Parathyroid adenoma (tissue), 2 donors: ENCODE measurements at regions not wholly inside any gene's neighbourhood (a gene's known extent, or its start where the extent isn't known, plus 50 kb on each side); places are given as distances from the start of the nearest gene placed in this dataset.
A peak's percentile ranks its signal among the peaks of the same experiment; 100 is the strongest.
"Not testable (repeated sequence)": the region's sequence is repeated elsewhere in the genome, so short reads cannot be mapped to it uniquely, and the experiment has no call there.

Experiments
- H2AFZ ChIP-seq: fragments of 300-600 bp; sonication (generic); one replicate; pipeline ENCODE4 v1.7.0; 2017; ENCODE audit warnings: antibody characterized with exemption, mild to moderate bottlenecking
- H3K27ac ChIP-seq: fragments of 300-600 bp; sonication (generic); one replicate; pipeline ENCODE4 v1.7.0; 2017
- H3K27me3 ChIP-seq: fragments of 300-600 bp; sonication (generic); one replicate; pipeline ENCODE4 v1.7.0; 2017; ENCODE audit warnings: low read length; ENCODE audit not compliant: control insufficient read depth, insufficient read depth
- H3K36me3 ChIP-seq: fragments of 300-600 bp; sonication (generic); one replicate; pipeline ENCODE4 v1.7.0; 2017; ENCODE audit warnings: low read length; ENCODE audit not compliant: control insufficient read depth, insufficient read depth
- H3K4me1 ChIP-seq: fragments of 300-600 bp; sonication (generic); one replicate; pipeline ENCODE4 v1.7.0; 2017; ENCODE audit warnings: control low read depth
- H3K4me2 ChIP-seq: fragments of 300-600 bp; sonication (generic); one replicate; pipeline ENCODE4 v1.7.0; 2017; ENCODE audit warnings: low read length
- H3K4me3 ChIP-seq: fragments of 300-600 bp; sonication (generic); one replicate; pipeline ENCODE4 v1.7.0; 2017; ENCODE audit warnings: low read depth, low read length
- H3K79me2 ChIP-seq: fragments of 300-600 bp; sonication (generic); one replicate; pipeline ENCODE4 v1.7.0; 2017; ENCODE audit warnings: control low read depth
- H3K9ac ChIP-seq: fragments of 300-600 bp; sonication (generic); one replicate; pipeline ENCODE4 v1.7.0; 2017; ENCODE audit warnings: mild to moderate bottlenecking
- H3K9me3 ChIP-seq: fragments of 300-600 bp; sonication (generic); one replicate; pipeline ENCODE4 v1.7.0; 2017; ENCODE audit warnings: low read length; ENCODE audit not compliant: control insufficient read depth
- TF ChIP-seq, protein P1 (sequence below): fragments of 300-600 bp; sonication (generic); IDR thresholded peaks from one replicate; pipeline ENCODE4 v1.7.0; 2017; ENCODE audit warnings: antibody characterized with exemption, mild to moderate bottlenecking
- donor health status: primary hyperparathyroidism.

DNA sequence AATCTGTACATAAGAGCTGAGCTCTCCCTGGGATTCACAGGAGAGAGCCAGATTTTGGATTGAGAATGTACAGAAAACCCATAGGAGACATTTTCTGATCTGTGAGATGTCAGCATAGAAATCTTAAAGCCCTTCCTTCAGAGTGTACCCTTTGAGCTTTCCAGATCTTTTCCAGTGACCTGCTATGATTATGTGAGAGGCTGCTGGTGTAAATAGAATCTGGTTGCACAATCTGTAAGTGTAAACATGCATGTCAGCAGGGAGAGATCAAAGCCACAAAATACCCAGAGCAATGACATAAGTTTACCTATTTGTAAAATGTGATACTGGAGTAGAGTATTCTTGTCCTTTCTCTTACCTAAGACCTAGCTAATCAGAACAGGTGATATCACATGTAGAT, 471.9 kb downstream of the FOXD4L5 start:
- H3K36me3 ChIP-seq, H3K4me2 ChIP-seq, H3K4me1 ChIP-seq, H3K9ac ChIP-seq, H3K79me2 ChIP-seq, H3K27ac ChIP-seq, H3K27me3 ChIP-seq, H3K9me3 ChIP-seq, H2AFZ ChIP-seq, H3K4me3 ChIP-seq: not testable (repeated sequence)

DNA sequence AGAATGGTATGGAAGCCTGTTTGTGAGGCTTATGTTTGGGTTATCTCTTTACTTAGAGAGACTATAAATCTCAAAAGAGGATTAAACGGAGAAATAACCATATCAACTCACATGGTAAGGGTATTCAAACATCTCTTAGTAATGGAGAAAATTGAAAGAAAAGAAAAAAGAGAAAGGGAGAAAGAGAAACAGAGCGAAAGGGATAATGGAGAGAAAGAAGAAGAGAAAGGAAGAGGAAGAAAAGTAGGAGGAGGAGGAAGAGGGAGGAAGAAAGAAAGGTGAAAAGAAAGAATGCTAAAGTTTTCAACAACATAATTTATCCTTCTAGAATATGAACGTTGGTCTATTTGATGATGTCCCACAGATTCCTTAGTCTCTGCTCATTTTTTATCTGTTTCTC, 506.3 kb downstream of the FOXD4L5 start:
- not testable (repeated sequence) for H3K36me3 ChIP-seq, H3K27ac ChIP-seq, H3K4me2 ChIP-seq, H3K79me2 ChIP-seq, H3K9ac ChIP-seq, H2AFZ ChIP-seq, H3K4me3 ChIP-seq, H3K4me1 ChIP-seq, H3K9me3 ChIP-seq, H3K27me3 ChIP-seq

DNA sequence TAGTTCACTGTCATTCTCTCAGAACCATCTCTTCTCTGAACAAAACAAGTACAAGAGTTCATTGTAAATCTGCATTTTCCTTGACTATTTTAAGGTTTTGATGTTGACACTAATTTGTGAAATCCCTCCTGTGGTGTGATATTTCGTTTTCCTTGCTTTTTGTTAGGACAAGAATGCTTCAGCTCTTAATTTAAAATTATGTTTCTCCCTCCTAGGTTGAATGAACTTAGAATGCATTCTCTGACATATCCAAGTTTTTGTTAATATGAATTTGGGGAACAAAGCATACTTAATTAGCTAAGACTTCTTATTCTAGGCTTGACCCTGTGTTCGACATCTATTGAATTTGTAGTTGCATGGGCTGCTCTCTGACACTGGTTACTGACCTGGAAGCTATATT, 508.7 kb downstream of the FOXD4L5 start:
- not testable (repeated sequence) for H3K4me3 ChIP-seq, H3K79me2 ChIP-seq, H2AFZ ChIP-seq, H3K36me3 ChIP-seq, H3K9me3 ChIP-seq, H3K9ac ChIP-seq, H3K4me1 ChIP-seq, H3K4me2 ChIP-seq, H3K27me3 ChIP-seq, H3K27ac ChIP-seq

DNA sequence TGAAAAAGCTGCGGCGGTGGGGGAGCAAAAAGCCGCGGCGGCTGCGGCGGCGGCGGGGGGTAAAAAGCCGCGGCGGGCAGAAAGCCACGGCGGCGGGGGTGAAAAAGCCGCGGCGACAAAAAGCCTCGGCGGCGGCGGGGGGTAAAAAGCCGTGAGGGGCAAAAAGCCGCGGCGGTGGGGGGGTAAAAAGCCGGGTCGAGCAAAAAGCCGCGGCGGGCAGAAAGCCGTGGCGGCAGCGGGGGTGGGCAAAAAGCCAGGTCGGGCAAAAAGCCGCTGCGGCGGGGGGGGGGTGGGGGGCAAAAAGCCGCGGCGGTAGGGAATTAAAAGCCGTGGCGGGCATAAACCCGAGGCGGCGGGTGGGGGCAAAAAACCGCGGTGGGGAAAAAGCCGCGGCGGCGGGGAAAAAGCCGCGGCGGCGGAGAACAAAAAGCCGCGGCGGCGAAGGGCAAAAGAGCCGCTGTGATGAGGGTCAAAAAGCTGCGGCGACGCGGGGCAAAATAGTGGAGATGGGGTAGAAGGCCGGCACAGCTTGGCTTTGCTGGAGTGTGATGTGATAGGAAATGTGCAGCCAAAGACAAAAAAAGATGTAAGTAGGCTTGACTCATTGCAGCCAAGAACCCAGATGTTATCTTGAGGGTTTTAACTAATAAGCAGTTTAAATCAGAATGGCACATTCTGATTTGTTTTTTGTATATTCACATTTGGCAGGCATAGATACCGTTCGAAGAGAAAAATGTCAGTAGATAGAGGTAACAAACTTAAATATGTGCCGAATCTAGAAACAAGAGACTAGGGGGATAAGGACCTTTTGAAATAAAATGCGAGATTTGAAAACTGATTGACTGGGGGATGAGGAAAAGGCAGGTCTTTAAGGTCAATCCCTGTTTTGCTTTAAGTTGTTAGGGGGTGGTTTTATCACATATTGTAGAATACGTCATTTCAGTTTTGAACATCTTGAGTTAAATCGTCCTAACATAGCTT, 509.9 kb downstream of the FOXD4L5 start:
- not testable (repeated sequence) for H3K79me2 ChIP-seq, H3K9ac ChIP-seq, H3K4me3 ChIP-seq, H3K27ac ChIP-seq, H3K27me3 ChIP-seq, H3K36me3 ChIP-seq, H2AFZ ChIP-seq, H3K9me3 ChIP-seq, H3K4me1 ChIP-seq
- peak overlapping the region; percentile 49 for H3K4me2 ChIP-seq

DNA sequence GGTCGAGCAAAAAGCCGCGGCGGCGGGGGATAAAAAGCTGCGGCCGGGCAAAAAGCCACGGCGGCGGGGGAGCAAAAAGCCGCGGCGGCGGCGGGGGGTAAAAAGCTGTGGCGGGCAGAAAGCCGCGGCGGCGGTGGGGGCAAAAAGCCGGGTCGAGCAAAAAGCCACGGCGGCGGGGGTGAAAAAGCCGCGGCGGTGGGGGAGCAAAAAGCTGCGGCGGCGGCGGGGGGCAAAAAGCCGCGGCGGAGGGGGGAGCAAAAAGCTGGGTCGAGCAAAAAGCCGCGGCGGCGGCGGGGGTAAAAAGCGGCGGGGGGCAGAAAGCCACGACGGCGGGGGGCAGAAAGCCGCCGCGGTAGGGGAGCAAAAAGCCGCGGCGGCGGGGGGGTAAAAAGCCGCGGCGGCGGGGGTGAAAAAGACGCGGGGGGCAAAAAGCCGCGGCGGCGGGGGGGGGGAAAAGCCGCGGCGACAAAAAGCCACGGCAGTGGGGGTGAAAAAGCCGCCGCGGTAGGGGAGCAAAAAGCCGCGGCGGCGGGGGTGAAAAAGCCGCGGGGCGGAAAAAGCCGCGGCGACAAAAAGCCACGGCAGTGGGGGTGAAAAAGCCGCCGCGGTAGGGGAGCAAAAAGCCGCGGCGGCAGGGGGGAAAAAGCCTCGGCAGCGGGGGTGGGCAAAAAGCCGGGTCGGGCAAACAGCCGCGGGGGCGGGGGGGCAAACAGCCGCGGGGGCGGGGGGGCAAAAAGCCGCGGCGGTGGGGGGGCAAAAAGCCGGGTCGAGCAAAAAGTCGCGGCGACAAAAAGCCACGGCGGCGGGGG, 510.8 kb downstream of the FOXD4L5 start:
- H3K9me3 ChIP-seq, H3K27me3 ChIP-seq: not testable (repeated sequence)
- H3K4me3 ChIP-seq: peak overlapping the region; percentile 2

DNA sequence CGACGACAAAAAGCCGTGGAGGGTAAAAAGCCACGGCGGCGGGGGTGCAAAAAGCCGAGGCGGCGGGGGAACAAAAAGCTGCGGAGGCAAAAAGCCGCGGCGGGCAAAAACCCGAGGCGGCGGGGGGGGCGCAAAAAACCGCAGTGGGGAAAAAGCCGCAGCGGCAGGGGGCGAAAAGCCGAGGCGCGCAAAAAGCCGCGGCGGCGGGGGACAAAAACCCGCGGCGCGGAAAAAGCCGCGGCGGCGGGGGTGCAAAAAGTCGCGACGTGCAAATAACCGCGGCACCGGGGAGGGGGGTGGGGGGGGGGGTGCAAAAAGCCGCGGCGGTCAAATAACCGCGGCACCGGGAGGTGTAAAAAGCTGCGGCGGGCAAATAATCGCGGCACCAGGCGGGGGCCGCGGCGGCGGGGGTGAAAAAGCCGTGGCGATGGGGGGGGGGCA, 511.5 kb downstream of the FOXD4L5 start:
- H3K4me3 ChIP-seq: peak overlapping the region; percentile 2
- no peaks in the 10 kb centered on the region for H3K9me3 ChIP-seq
- H3K36me3 ChIP-seq: no peaks in the 10 kb centered on the region
- no peak overlapping the region for H3K9ac ChIP-seq
- no peak overlapping the region for H2AFZ ChIP-seq
- H3K27ac ChIP-seq: no peak overlapping the region
- no peaks in the 10 kb centered on the region for H3K27me3 ChIP-seq
- no peak overlapping the region for H3K4me2 ChIP-seq
- no peaks in the 10 kb centered on the region for H3K79me2 ChIP-seq
- TF ChIP-seq, protein P1, sequence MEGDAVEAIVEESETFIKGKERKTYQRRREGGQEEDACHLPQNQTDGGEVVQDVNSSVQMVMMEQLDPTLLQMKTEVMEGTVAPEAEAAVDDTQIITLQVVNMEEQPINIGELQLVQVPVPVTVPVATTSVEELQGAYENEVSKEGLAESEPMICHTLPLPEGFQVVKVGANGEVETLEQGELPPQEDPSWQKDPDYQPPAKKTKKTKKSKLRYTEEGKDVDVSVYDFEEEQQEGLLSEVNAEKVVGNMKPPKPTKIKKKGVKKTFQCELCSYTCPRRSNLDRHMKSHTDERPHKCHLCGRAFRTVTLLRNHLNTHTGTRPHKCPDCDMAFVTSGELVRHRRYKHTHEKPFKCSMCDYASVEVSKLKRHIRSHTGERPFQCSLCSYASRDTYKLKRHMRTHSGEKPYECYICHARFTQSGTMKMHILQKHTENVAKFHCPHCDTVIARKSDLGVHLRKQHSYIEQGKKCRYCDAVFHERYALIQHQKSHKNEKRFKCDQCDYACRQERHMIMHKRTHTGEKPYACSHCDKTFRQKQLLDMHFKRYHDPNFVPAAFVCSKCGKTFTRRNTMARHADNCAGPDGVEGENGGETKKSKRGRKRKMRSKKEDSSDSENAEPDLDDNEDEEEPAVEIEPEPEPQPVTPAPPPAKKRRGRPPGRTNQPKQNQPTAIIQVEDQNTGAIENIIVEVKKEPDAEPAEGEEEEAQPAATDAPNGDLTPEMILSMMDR: no peak
- no peaks in the 10 kb centered on the region for H3K4me1 ChIP-seq

More for the DNA sequence above, 510.8 kb downstream of the FOXD4L5 start:
- H2AFZ ChIP-seq, H3K4me1 ChIP-seq, H3K27ac ChIP-seq, H3K36me3 ChIP-seq, H3K79me2 ChIP-seq, H3K9ac ChIP-seq: not testable (repeated sequence)
- peak overlapping the region; percentile 35 for H3K4me2 ChIP-seq

DNA sequence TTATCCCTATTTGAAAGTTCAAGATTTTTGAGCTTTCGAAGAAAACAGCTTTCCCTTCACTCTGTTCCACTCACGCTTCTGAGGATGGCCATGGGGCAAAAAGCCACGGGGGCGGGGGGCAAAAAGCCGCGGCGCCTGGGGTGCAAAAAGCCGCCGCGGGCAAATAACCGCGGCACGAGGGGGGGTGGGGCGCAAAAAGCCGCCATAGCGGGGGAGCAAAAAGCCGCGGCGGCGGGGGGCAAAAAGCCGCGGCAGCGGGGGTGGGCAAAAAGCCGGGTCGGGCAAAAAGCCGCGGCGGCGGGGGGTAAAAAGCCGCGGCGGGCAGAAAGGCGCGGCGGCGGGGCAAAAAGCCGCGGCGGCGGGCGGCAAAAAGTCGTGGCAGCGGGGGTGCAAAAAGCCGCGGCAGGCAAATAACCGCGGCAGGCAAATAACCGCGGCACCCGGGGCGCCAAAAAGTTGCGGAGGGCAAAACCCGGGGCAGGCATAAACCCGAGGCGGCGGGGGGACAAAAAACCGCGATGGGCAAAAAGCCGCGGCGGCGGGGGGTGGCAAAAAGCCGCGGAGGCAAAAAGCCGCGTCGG, 512.2 kb downstream of the FOXD4L5 start:
- H3K4me2 ChIP-seq, H3K9me3 ChIP-seq, H3K36me3 ChIP-seq, H3K79me2 ChIP-seq, H3K27ac ChIP-seq, H3K4me1 ChIP-seq, H3K9ac ChIP-seq, H2AFZ ChIP-seq, H3K27me3 ChIP-seq: not testable (repeated sequence)
- H3K4me3 ChIP-seq: peak overlapping the region; percentile 16

DNA sequence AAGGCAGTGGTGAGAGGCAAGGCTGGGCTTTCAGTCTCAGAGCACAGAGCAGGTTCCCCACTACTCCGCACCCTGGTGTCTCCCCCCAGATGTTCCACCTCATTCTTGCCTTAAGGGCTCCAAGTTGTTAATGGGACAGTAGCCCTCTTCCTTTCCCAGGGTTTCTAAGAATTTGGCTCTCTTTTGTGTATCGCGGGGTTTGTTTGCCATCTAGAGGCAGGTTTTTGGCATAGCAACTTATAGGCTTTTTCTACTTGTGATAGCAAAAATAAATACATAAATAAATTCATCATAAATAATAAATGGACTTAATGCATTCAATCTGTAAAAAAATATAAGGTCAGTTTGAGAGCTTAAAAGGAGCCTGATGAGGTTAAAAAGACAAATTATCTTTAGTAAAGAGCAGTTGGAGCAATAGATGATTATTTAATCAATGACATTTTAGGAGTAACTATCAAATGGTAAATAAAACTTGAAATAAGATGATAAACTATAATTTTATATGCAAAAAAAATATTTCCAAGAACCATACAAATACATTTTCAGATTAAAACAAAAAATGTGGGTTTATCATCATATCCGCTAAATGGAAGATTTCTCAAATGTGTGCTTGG, 512.8 kb downstream of the FOXD4L5 start:
- H3K9ac ChIP-seq, H3K27ac ChIP-seq, H3K27me3 ChIP-seq, H3K4me2 ChIP-seq, H2AFZ ChIP-seq, H3K4me3 ChIP-seq, H3K79me2 ChIP-seq, H3K9me3 ChIP-seq, H3K4me1 ChIP-seq, H3K36me3 ChIP-seq: not testable (repeated sequence)
